ENCODE measurements at regions not wholly inside any gene's neighbourhood (a gene's known extent, or its start where the extent isn't known, plus 50 kb on each side); places are given as distances from the start of the nearest gene placed in this dataset.

DNA sequence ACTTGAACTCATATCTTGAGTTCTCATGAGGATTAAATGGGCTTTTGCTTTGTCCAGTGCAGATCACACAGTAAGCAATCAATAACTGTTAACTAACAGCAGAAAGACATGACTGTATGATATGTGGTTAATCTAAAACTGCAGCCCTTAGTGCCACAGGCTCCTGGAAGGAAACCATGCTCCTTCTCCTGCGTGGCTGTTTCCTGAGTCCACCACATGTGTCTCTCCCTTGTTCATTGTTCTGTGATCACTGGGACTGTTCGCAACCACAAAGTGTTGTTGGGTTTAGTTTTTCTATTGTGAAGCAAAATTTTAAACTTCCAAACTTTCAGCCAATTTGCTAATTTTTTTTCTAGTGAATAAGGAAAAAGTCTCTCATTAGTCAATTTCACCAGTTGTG lies 130.9 kb upstream of the PTPRM start:
- H3K4me1 ChIP-seq (ENCODE audit: control insufficient read depth, insufficient read depth, low read length) = no peaks in the 10 kb centered on the region
- no peaks in the 10 kb centered on the region for H3K27me3 ChIP-seq (ENCODE audit: control insufficient read depth, insufficient read depth, low read length)
- H3K36me3 ChIP-seq (ENCODE audit: insufficient read depth, low read length) = no peaks in the 10 kb centered on the region
- H3K9me3 ChIP-seq (replicated peaks; ENCODE audit: low read length) = no peaks in the 10 kb centered on the region
- H3K4me2 ChIP-seq (ENCODE audit: low read length) = no peak overlapping the region
- no peak overlapping the region for H3K4me3 ChIP-seq (ENCODE audit: low read length)
- H3K9ac ChIP-seq (ENCODE audit: low read depth, low read length) = no peak overlapping the region

DNA sequence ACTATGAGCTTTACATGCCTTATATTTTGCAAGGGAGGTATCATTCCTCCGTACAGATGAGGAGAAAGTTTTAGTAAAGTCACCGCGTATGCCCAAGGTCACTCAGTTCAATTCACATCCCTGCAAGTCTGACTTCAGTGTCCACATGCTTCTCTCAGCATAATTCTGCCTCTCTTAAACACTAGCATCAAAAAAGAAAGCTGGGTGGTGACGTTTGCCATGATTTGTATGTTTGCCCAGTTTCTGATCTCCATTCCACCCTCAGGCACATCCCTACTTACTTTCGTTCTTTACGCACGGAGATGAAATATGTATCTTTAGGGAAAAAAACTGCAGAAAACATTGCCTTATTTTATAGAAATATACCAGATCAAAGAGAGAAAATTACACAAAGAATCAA lies 129.2 kb upstream of the PTPRM start:
- Histone ChIP-seq H3K4me3 (ENCODE audit: low read length) (no peak overlapping the region), H3K4me2 (ENCODE audit: low read length) (no peak overlapping the region)

DNA sequence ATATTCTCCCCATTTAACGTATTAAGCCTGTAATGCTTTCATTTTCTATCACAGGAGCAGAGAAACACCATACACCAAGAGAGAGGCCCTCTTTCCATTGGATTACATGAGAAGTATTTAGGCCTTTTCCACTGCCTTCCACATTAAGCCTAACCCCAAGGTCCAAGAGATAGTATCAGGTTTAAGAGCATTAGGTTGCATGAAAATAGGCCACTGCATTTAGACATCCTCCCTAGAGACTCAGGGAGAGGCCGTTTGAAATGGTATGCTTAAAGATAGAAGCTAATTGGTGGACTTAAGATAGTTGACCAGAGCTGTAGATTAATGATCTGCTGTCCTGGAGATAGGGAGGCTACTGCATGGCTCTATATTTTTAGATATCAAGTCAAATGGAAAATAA lies 128.5 kb upstream of the PTPRM start:
- Histone ChIP-seq H3K4me1 (ENCODE audit: control insufficient read depth, insufficient read depth, low read length) (no peaks in the 10 kb centered on the region), H3K9me3 (replicated peaks; ENCODE audit: low read length) (no peaks in the 10 kb centered on the region), H3K27me3 (ENCODE audit: control insufficient read depth, insufficient read depth, low read length) (peaks cover under 1% of the 10 kb centered on the region), H3K4me2 (ENCODE audit: low read length) (no peak overlapping the region), H3K9ac (ENCODE audit: low read depth, low read length) (no peak overlapping the region), H3K4me3 (ENCODE audit: low read length) (no peak overlapping the region), H3K36me3 (ENCODE audit: insufficient read depth, low read length) (no peaks in the 10 kb centered on the region)

More for the DNA sequence above, 129.2 kb upstream of the PTPRM start:
- Histone ChIP-seq H3K36me3 (ENCODE audit: insufficient read depth, low read length) (no peaks in the 10 kb centered on the region), H3K27me3 (ENCODE audit: control insufficient read depth, insufficient read depth, low read length) (no peaks in the 10 kb centered on the region), H3K9ac (ENCODE audit: low read depth, low read length) (no peak overlapping the region), H3K9me3 (replicated peaks; ENCODE audit: low read length) (no peaks in the 10 kb centered on the region), H3K4me1 (ENCODE audit: control insufficient read depth, insufficient read depth, low read length) (no peaks in the 10 kb centered on the region)

DNA sequence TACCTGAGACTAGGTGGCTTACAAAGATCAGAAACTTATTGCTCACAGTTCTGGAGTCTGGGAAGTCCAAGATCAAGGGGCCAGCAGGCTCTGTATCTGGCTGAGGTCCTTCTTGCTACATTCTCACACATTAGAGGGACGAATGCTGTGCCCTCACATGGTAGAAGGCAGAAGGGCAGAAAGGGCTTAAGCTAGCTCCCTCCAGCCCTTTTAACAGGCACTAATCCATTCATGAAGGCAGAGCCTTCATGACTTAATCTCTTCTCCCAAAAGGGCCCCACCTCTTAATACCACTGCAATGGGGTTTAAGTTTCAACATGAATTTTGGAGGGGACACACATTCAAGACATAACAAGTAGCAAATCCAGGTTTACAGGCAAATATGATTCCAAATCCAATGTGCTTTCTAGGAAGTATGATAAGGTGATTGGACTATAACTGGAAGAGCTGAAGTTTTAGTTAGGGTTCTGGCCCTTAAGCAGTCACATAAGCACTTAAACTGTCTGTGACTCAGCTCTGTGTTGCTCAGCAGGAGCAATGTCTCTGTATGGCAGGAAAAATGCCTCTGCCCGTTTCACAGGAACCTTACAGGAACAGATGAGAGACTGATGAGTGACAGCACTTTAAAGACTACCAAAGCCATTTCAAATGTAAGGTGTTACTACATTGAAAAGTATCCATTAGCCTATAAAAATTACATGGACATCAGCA lies 119.6 kb upstream of the PTPRM start:
- H3K4me1 ChIP-seq (ENCODE audit: control insufficient read depth, insufficient read depth, low read length) = no peaks in the 10 kb centered on the region
- H3K9me3 ChIP-seq (replicated peaks; ENCODE audit: low read length) = no peaks in the 10 kb centered on the region
- H3K4me2 ChIP-seq (ENCODE audit: low read length) = no peak overlapping the region
- peaks cover 5% of the 10 kb centered on the region for H3K27me3 ChIP-seq (ENCODE audit: control insufficient read depth, insufficient read depth, low read length)
- H3K36me3 ChIP-seq (ENCODE audit: insufficient read depth, low read length) = no peaks in the 10 kb centered on the region
- no peak overlapping the region for H3K4me3 ChIP-seq (ENCODE audit: low read length)
- no peak overlapping the region for H3K9ac ChIP-seq (ENCODE audit: low read depth, low read length)

DNA sequence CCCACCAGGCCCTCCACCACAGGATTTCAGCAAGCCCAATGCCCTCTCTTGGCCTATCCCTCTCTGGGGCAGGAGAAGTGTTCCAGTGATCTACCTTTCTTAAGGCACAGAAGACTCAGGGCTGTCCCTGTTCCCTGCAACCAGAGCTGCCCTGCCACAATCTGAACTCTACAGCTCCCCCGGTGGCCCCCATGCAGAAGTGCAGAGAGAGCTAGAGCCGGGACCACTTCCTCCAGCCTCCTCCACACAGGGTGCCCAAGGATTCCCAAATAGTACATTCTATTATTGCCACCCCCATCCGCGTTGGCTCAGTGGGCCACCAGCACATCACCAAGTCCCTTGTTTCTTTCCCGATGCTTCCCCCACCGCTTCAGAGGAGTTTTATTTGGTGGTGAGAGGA lies 114.8 kb upstream of the PTPRM start:
- Histone ChIP-seq H3K4me1 (ENCODE audit: control insufficient read depth, insufficient read depth, low read length) (no peaks in the 10 kb centered on the region), H3K4me2 (ENCODE audit: low read length) (no peak overlapping the region), H3K36me3 (ENCODE audit: insufficient read depth, low read length) (no peaks in the 10 kb centered on the region), H3K9ac (ENCODE audit: low read depth, low read length) (no peak overlapping the region), H3K4me3 (ENCODE audit: low read length) (no peak overlapping the region), H3K9me3 (replicated peaks; ENCODE audit: low read length) (no peaks in the 10 kb centered on the region), H3K27me3 (ENCODE audit: control insufficient read depth, insufficient read depth, low read length) (peaks cover 4% of the 10 kb centered on the region)

DNA sequence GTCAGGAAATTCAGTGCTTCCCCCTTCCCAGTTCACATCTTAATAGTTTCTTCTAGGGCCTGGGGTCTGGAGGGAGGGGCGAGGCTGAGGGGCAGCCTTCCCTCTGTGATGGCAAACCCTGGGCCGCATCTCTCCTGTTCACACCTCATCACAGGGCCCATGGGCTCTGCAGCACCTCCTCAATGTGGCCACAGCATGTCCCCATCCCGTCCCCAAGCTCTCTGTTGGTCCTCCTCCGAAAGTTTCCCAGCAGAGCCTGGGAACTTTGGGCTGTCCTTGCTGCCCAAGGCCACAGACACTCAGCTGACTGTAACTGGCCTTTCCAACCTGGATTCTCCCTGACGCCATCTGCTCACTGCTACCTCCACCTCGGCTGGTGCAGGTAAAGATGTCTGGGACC lies 112.7 kb upstream of the PTPRM start:
- Histone ChIP-seq H3K27me3 (ENCODE audit: control insufficient read depth, insufficient read depth, low read length) (peaks cover 14% of the 10 kb centered on the region), H3K4me1 (ENCODE audit: control insufficient read depth, insufficient read depth, low read length) (no peaks in the 10 kb centered on the region), H3K36me3 (ENCODE audit: insufficient read depth, low read length) (no peaks in the 10 kb centered on the region), H3K9ac (ENCODE audit: low read depth, low read length) (no peak overlapping the region), H3K4me3 (ENCODE audit: low read length) (no peak overlapping the region), H3K4me2 (ENCODE audit: low read length) (no peak overlapping the region), H3K9me3 (replicated peaks; ENCODE audit: low read length) (no peaks in the 10 kb centered on the region)

DNA sequence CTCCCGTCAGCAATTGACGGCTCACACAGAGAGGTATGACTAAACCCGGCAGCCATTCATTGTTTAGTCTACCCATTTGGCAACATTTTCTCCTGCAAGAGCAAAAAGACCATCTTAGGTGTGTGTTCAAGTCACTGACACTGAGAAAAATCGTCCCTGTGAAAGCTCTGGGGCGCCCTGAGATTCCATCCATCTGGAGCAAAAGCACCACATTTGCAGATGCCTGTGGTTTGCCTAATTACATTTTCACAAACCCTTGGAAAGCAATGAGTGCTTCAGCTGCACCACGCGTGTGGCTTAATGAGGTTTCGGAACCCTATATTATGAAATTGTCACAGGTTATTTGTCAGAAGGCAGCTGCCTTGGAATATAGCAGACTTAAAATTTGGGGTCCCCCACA lies 110.7 kb upstream of the PTPRM start:
- H3K36me3 ChIP-seq (ENCODE audit: insufficient read depth, low read length) = no peaks in the 10 kb centered on the region
- H3K27me3 ChIP-seq (ENCODE audit: control insufficient read depth, insufficient read depth, low read length) = peaks cover 28% of the 10 kb centered on the region
- no peaks in the 10 kb centered on the region for H3K9me3 ChIP-seq (replicated peaks; ENCODE audit: low read length)
- H3K4me2 ChIP-seq (ENCODE audit: low read length) = no peak overlapping the region
- H3K9ac ChIP-seq (ENCODE audit: low read depth, low read length) = no peak overlapping the region
- H3K4me1 ChIP-seq (ENCODE audit: control insufficient read depth, insufficient read depth, low read length) = no peaks in the 10 kb centered on the region
- H3K4me3 ChIP-seq (ENCODE audit: low read length) = no peak overlapping the region

DNA sequence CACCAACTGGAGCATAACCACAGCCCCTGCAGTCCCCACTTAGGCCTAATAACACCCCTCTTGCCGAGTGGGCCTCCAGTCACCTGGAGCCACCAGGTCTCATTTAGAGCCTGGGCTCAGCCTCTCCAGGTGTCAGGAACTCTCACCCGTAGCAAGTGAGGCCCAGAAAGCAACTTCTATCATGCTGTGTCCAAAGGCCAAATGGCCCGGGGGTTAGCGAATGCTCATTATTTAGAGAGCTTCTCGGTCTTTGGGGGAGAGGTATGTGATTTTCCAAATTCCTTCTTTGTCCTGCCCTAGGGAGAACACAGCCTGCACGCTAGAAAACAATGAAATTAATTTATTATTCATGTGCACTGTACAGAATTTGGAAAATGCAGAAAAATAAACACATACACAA lies 109.9 kb upstream of the PTPRM start:
- Histone ChIP-seq H3K4me2 (ENCODE audit: low read length) (no peak overlapping the region), H3K27me3 (ENCODE audit: control insufficient read depth, insufficient read depth, low read length) (peaks cover 33% of the 10 kb centered on the region), H3K36me3 (ENCODE audit: insufficient read depth, low read length) (no peaks in the 10 kb centered on the region), H3K9me3 (replicated peaks; ENCODE audit: low read length) (no peaks in the 10 kb centered on the region), H3K4me1 (ENCODE audit: control insufficient read depth, insufficient read depth, low read length) (no peaks in the 10 kb centered on the region), H3K4me3 (ENCODE audit: low read length) (no peak overlapping the region), H3K9ac (ENCODE audit: low read depth, low read length) (no peak overlapping the region)

DNA sequence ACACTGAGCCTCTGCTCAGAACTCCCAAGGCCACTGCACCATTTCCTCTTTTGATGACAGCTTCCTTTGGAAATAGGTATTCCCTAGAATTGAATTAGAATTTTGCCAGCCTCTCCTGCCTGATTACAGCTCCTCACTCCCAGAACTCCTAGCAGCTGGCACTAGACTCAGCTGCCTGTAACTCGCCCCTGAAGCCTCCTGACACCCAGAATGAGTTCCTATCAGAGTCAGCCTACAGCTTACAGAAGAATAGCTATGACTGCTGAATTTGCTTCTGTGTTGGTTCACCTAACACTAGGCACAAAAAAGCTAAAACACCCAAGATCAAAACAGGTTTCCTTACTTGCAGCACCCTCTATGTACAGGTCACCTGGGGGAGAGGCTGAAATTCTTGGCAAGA lies 108.2 kb upstream of the PTPRM start:
- no peaks in the 10 kb centered on the region for H3K4me1 ChIP-seq (ENCODE audit: control insufficient read depth, insufficient read depth, low read length)
- no peaks in the 10 kb centered on the region for H3K9me3 ChIP-seq (replicated peaks; ENCODE audit: low read length)
- H3K4me3 ChIP-seq (ENCODE audit: low read length) = no peak overlapping the region
- H3K36me3 ChIP-seq (ENCODE audit: insufficient read depth, low read length) = no peaks in the 10 kb centered on the region
- H3K27me3 ChIP-seq (ENCODE audit: control insufficient read depth, insufficient read depth, low read length) = peaks cover 29% of the 10 kb centered on the region
- H3K4me2 ChIP-seq (ENCODE audit: low read length) = no peak overlapping the region
- no peak overlapping the region for H3K9ac ChIP-seq (ENCODE audit: low read depth, low read length)

DNA sequence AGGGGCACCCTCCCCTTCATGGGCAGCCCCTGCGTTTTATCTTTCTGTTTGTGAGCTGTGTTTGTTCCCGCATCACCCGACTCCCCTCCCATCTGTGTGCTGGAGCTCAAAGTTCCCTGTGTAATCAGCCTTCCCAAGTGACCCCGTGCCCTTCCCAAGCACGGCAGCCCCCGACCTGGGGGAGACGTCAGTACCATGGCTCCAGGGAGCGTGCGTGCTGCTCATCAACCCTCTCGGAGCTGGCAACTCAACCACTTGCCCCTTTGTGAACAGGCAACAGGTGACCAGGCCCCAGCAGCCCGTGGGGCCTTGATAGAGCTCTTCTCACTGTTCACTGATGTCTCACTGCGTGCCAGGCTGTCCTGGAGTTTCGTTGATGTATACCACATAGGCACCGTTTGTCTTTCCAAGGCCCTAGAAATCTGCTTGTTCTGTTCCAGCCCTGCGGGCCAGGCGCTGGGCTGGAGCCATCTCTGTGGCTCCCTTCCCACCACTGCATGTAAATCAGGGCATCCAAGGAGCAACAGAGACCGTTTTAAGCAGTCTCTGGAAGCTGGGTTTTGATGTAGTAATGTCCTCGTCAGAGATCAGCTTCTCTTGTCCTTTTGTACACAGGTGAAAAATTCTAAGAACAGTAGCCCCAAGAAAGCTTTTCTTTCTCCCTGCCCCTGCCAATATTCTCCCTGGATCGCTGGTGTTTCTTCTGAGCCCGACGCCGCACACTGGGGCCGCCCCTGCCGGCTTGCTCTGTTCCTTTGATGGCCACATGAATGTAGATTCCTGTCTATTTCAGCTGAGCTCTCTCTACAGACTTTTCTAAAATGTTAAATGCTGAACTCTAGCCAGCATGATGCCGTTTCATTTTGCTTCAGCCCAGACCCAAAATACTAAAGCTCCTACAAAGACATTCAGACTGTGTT lies 107.0 kb upstream of the PTPRM start:
- Histone ChIP-seq H3K4me2 (ENCODE audit: low read length) (peak overlapping the region; percentile 66), H3K27me3 (ENCODE audit: control insufficient read depth, insufficient read depth, low read length) (peaks cover 29% of the 10 kb centered on the region), H3K36me3 (ENCODE audit: insufficient read depth, low read length) (no peaks in the 10 kb centered on the region), H3K9ac (ENCODE audit: low read depth, low read length) (no peak overlapping the region), H3K4me1 (ENCODE audit: control insufficient read depth, insufficient read depth, low read length) (no peaks in the 10 kb centered on the region), H3K4me3 (ENCODE audit: low read length) (peak overlapping the region; percentile 39), H3K9me3 (replicated peaks; ENCODE audit: low read length) (no peaks in the 10 kb centered on the region)

DNA sequence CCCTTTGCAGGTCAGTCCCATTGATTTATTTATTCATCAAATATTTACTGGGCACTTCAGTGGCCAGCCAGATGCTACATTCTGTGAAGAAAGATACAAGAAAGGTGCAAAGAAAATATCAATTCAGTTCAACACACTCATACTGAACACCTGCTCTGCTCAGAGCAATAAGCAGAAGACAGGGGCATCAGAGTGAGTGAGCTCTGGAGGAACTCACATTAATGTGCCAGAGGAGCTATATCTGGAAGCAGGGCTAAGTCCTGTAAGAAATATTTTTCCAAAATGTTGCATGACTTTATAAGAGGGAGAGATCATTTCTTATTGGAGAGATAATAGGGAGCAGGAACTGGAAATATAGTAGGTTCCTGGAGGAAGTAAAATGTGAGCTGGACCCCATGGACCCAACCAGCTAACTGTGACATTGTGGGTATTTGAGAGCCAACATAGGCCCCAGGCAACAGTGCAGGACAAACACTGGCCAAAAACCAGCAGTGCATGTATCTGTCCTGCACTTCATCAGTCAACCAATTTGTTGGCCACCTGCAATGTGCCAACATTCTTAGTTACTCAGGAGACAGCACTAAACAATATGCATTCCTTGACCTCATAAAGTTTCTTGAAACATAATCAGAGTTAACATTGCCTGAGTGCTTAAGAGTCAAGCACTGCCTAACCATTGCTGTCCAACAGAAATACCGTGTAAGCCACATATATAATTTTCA lies 102.7 kb upstream of the PTPRM start:
- Histone ChIP-seq H3K27me3 (ENCODE audit: control insufficient read depth, insufficient read depth, low read length) (peaks cover 19% of the 10 kb centered on the region), H3K36me3 (ENCODE audit: insufficient read depth, low read length) (no peaks in the 10 kb centered on the region), H3K9me3 (replicated peaks; ENCODE audit: low read length) (no peaks in the 10 kb centered on the region), H3K4me1 (ENCODE audit: control insufficient read depth, insufficient read depth, low read length) (no peaks in the 10 kb centered on the region), H3K4me3 (ENCODE audit: low read length) (no peak overlapping the region), H3K9ac (ENCODE audit: low read depth, low read length) (no peak overlapping the region), H3K4me2 (ENCODE audit: low read length) (no peak overlapping the region)

All from skeletal muscle satellite cell (primary cell).